ENCODE measurements at regions not wholly inside any gene's neighbourhood (a gene's known extent, or its start where the extent isn't known, plus 50 kb on each side); places are given as distances from the start of the nearest gene placed in this dataset.
"Not testable (repeated sequence)": the region's sequence is repeated elsewhere in the genome, so short reads cannot be mapped to it uniquely, and the experiment has no call there.

DNA sequence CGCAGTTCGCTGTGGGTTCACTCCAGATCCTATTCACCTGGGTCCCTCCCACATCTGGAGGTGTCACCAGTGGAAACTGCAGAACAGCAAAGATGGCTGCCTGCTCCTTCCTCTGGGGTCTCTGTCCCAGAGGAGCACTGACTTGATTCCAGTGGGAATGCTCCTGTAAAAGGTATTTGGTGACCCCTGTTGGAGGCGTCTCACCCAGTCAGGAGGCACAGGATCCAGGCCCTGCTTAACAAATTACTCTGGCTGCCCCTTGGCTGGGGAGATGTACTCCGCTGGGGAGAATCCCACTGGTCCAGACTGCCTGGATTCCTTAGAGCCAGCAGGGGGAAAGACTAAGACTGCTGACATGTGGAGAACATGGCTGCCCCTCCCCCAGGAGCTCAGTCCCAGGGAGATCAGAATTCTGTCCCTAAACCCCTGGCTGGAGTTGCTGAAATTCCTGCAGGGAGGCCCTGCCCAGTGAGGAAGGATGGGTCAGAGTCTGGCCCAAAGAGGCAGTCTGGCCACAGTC is 483.0 kb downstream of the CBLN4 start:
- H3K4me1 Mint-ChIP-seq (ENCODE audit: low read depth): no peaks in the 10 kb centered on the region
- no peaks in the 10 kb centered on the region for H3K36me3 Mint-ChIP-seq (ENCODE audit: low read depth)
- H3K27ac Mint-ChIP-seq (ENCODE audit: unreplicated experiment): no peak overlapping the region
- DNase-seq (ENCODE audit: low spot score): no peak
- H3K27me3 Mint-ChIP-seq (ENCODE audit: low read depth): no peaks in the 10 kb centered on the region
- no peak overlapping the region for H3K4me3 Mint-ChIP-seq (ENCODE audit: unreplicated experiment)
- TF ChIP-seq, protein P1, sequence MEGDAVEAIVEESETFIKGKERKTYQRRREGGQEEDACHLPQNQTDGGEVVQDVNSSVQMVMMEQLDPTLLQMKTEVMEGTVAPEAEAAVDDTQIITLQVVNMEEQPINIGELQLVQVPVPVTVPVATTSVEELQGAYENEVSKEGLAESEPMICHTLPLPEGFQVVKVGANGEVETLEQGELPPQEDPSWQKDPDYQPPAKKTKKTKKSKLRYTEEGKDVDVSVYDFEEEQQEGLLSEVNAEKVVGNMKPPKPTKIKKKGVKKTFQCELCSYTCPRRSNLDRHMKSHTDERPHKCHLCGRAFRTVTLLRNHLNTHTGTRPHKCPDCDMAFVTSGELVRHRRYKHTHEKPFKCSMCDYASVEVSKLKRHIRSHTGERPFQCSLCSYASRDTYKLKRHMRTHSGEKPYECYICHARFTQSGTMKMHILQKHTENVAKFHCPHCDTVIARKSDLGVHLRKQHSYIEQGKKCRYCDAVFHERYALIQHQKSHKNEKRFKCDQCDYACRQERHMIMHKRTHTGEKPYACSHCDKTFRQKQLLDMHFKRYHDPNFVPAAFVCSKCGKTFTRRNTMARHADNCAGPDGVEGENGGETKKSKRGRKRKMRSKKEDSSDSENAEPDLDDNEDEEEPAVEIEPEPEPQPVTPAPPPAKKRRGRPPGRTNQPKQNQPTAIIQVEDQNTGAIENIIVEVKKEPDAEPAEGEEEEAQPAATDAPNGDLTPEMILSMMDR (IDR thresholded peaks at IDR 0.05): no peak
- peaks cover 30% of the 10 kb centered on the region for H3K9me3 Mint-ChIP-seq (ENCODE audit: low read depth)

GRCh38 chr20:55517584-55517983 is 487.7 kb downstream of the CBLN4 start:
- not testable (repeated sequence) for H3K36me3 Mint-ChIP-seq (ENCODE audit: low read depth); H3K4me3 Mint-ChIP-seq (ENCODE audit: unreplicated experiment); H3K4me1 Mint-ChIP-seq (ENCODE audit: low read depth); H3K27me3 Mint-ChIP-seq (ENCODE audit: low read depth); DNase-seq (ENCODE audit: low spot score); H3K27ac Mint-ChIP-seq (ENCODE audit: unreplicated experiment)
- peaks cover 15% of the 10 kb centered on the region for H3K9me3 Mint-ChIP-seq (ENCODE audit: low read depth)

- H3K4me3 Mint-ChIP-seq (ENCODE audit: unreplicated experiment): no peak overlapping the region
- TF ChIP-seq, protein P1 (IDR thresholded peaks at IDR 0.05): no peak
- H3K36me3 Mint-ChIP-seq (ENCODE audit: low read depth): no peaks in the 10 kb centered on the region
- no peaks in the 10 kb centered on the region for H3K27me3 Mint-ChIP-seq (ENCODE audit: low read depth)
- H3K9me3 Mint-ChIP-seq (ENCODE audit: low read depth): peaks cover 10% of the 10 kb centered on the region
- no peaks in the 10 kb centered on the region for H3K4me1 Mint-ChIP-seq (ENCODE audit: low read depth)
- no peak overlapping the region for H3K27ac Mint-ChIP-seq (ENCODE audit: unreplicated experiment)
- DNase-seq (ENCODE audit: low spot score): no peak
Measured at GRCh38 chr20:55515832-55516231, 489.5 kb downstream of the CBLN4 start.

DNA sequence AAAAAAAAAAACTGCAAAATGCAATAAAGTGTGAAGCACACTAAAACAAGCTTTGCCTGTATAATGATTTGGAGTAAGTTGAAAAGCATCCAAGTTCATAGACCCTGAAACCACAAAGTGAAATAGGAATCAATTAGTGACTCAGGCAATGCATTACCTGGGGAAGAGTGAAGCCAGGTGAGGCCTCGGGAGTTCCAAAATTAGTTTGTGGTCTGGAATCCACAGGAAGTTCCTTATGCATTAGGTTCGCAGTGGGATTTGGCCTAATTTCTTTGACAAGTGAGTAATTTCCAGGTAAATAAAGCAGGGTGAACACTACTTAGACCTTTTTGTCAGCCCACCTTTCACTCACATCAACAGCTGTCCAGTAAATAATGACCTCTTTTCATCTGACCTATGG is 490.8 kb downstream of the CBLN4 start:
- no peak for DNase-seq (ENCODE audit: low spot score)
- H3K27me3 Mint-ChIP-seq (ENCODE audit: low read depth): no peaks in the 10 kb centered on the region
- TF ChIP-seq, protein P1 (IDR thresholded peaks at IDR 0.05): no peak
- no peak overlapping the region for H3K4me3 Mint-ChIP-seq (ENCODE audit: unreplicated experiment)
- no peaks in the 10 kb centered on the region for H3K4me1 Mint-ChIP-seq (ENCODE audit: low read depth)
- no peak overlapping the region for H3K27ac Mint-ChIP-seq (ENCODE audit: unreplicated experiment)
- peaks cover 8% of the 10 kb centered on the region for H3K9me3 Mint-ChIP-seq (ENCODE audit: low read depth)
- H3K36me3 Mint-ChIP-seq (ENCODE audit: low read depth): no peaks in the 10 kb centered on the region

- no peak for DNase-seq (ENCODE audit: low spot score)
- Mint-ChIP-seq H3K27me3 (ENCODE audit: low read depth) (no peaks in the 10 kb centered on the region), H3K4me1 (ENCODE audit: low read depth) (no peaks in the 10 kb centered on the region), H3K27ac (ENCODE audit: unreplicated experiment) (no peak overlapping the region), H3K4me3 (ENCODE audit: unreplicated experiment) (no peak overlapping the region), H3K36me3 (ENCODE audit: low read depth) (no peaks in the 10 kb centered on the region), H3K9me3 (ENCODE audit: low read depth) (peaks cover 5% of the 10 kb centered on the region)
- TF ChIP-seq, protein P1 (IDR thresholded peaks at IDR 0.05): no peak
Measured at GRCh38 chr20:55513954-55514353, 491.4 kb downstream of the CBLN4 start.

DNA sequence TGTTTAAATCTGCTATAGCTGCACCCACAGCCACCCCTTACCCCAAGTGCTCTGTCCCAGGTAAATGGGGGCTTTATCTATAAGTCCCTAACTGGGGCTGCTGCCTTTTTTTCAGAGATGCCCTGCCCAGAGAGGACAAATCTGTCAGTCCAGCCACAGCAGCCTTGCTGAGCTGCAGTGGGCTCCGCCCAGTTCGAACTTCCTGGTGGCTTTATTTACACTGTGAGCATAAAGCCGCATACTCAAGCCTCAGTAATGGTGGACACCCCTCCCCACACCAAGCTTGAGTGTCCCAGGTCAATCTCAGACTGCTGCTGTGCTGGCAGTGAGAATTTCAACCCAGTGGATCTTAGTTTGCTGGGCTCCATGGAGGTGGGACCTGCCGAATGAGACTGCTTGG is 505.2 kb downstream of the CBLN4 start:
- Mint-ChIP-seq H3K27me3 (ENCODE audit: low read depth) (no peaks in the 10 kb centered on the region), H3K4me3 (ENCODE audit: unreplicated experiment) (no peak overlapping the region), H3K36me3 (ENCODE audit: low read depth) (no peaks in the 10 kb centered on the region), H3K9me3 (ENCODE audit: low read depth) (peaks cover 38% of the 10 kb centered on the region), H3K27ac (ENCODE audit: unreplicated experiment) (no peak overlapping the region), H3K4me1 (ENCODE audit: low read depth) (no peaks in the 10 kb centered on the region)
- TF ChIP-seq, protein P1 (IDR thresholded peaks at IDR 0.05): no peak
- no peak for DNase-seq (ENCODE audit: low spot score)

Measured in chondrocyte (in vitro differentiated cells).